Uterus (tissue), 3 donors: ENCODE measurements at regions not wholly inside any gene's neighbourhood (a gene's known extent, or its start where the extent isn't known, plus 50 kb on each side); places are given as distances from the start of the nearest gene placed in this dataset. TPM values are rescaled to one million over a fixed set of nuclear protein-coding genes. Genes with fewer than 3 reads are reported as not detected.

Source experiments
- DNase-seq, 2 donors: peaks; one replicate each; pipeline ENCODE4 v3.0.0-alpha.2; 2019 to 2020
- H3K27ac ChIP-seq, 2 donors: fragments of 200-600 bp; sonication (generic); 1 replicate in 1 of 2; 2 replicates in 1 of 2; pipeline ENCODE4 v1.5.1; 2016 to 2018
- H3K27me3 ChIP-seq, 2 donors: fragments of 200-600 bp; sonication (generic); one replicate each; pipeline ENCODE4 v1.5.1; 2018 to 2019; ENCODE audit warnings: control low read depth in 1 of 2
- H3K36me3 ChIP-seq, 2 donors: fragments of 200-600 bp; sonication (generic); one replicate each; pipeline ENCODE4 v1.5.1; 2019; ENCODE audit warnings: control low read depth in 1 of 2
- H3K4me1 ChIP-seq, 2 donors: fragments of 200-600 bp; sonication (generic); one replicate each; pipeline ENCODE4 v1.5.1; 2018 to 2019; ENCODE audit warnings: control low read depth in 1 of 2
- H3K4me3 ChIP-seq, 2 donors: fragments of 200-600 bp; sonication (generic); 1 replicate in 1 of 2; 2 replicates in 1 of 2; pipeline ENCODE4 v1.5.1; 2018 to 2019; ENCODE audit warnings: mild to moderate bottlenecking in 1 of 2
- H3K9me3 ChIP-seq, 2 donors: fragments of 200-600 bp; sonication (generic); one replicate each; pipeline ENCODE4 v1.5.1; 2019; ENCODE audit warnings: control low read depth in 1 of 2
- POLR2A ChIP-seq, 2 donors: fragments of 450-650 bp; IDR thresholded peaks; one replicate each; pipeline ENCODE4 v1.6.1; 2016; ENCODE audit warnings: antibody characterized with exemption in 2 of 2, mild to moderate bottlenecking in 1 of 2, moderate library complexity in 1 of 2
- intact Hi-C: fragments of 100-400 bp; cut with DNase I; formaldehyde crosslinking; loops from one replicate; pipeline ENCODE4 v1.15.1; 2023; ENCODE audit warnings: low total_unique reads
- small RNA-seq: library from RNA; depleted of rRNA; stranded (forward); fragments of <200 nt; gene quantifications from one replicate; pipeline ENCODE3, GENCODE V24; 2016
- TF ChIP-seq, protein P1 (sequence below), 4 experiments: fragments of 200-600 bp in 2 of 4; fragments of 450-650 bp in 2 of 4; sonication (generic) in 2 of 4; IDR thresholded peaks; one replicate each; pipeline ENCODE4 v1.5.1; 2016 to 2019; ENCODE audit warnings: antibody characterized with exemption in 4 of 4, mild to moderate bottlenecking in 2 of 4, moderate library complexity in 1 of 4
- donor health status: DM: yes; HTN: yes; CAD: no.

DNA sequence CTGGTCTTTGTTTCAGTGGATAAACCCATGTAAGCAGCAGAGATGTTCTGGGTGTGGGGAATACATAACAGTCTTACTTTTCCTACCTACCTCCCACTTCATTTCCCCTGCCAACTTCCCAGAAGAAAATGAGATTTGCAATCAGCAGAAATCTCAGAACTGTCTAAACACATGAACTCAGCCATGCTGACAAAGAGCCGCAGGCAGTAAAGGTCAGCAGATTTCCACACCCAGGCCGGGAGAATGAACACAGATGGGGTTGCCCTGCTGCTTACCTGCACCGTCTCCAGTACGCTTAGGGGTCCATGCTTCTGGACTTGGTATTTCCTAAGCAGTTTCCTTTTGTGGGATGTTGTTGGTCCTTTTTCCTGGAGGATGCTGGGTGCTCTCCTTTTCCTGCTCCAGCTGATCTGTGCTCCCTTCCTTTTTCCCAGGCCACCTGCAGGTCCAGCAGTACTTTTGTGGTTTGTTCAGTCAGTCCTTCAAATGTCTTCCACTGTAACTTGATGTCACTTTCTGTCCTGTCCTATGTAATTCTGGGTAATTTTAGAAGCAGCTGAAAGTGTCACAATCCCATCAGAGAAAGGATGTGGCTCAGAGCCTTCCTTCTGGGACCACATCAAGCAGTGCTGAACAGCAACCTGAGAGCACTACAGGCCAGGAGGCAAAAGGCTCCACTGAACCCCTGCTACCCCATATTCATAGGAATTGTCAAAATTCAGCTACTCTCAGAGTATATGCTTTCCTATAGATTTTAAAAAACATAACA lies 129.0 kb downstream of the CEP57L1 start:
- TF ChIP-seq, protein P1, sequence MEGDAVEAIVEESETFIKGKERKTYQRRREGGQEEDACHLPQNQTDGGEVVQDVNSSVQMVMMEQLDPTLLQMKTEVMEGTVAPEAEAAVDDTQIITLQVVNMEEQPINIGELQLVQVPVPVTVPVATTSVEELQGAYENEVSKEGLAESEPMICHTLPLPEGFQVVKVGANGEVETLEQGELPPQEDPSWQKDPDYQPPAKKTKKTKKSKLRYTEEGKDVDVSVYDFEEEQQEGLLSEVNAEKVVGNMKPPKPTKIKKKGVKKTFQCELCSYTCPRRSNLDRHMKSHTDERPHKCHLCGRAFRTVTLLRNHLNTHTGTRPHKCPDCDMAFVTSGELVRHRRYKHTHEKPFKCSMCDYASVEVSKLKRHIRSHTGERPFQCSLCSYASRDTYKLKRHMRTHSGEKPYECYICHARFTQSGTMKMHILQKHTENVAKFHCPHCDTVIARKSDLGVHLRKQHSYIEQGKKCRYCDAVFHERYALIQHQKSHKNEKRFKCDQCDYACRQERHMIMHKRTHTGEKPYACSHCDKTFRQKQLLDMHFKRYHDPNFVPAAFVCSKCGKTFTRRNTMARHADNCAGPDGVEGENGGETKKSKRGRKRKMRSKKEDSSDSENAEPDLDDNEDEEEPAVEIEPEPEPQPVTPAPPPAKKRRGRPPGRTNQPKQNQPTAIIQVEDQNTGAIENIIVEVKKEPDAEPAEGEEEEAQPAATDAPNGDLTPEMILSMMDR (IDR thresholded peaks at IDR 0.05): no peak
- no peak for TF ChIP-seq POLR2A (IDR thresholded peaks at IDR 0.05)
- Histone ChIP-seq H3K4me1 (no peaks in the 10 kb centered on the region), H3K4me3 (no peak overlapping the region), H3K27me3 (no peaks in the 10 kb centered on the region), H3K27ac (no peak overlapping the region), H3K9me3 (no peaks in the 10 kb centered on the region), H3K36me3 (no peaks in the 10 kb centered on the region)
- intact Hi-C loops: no loop called here
- DNase-seq: no peak

- no peaks in the 10 kb centered on the region for H3K36me3 ChIP-seq
- no peak overlapping the region for H3K4me3 ChIP-seq
- TF ChIP-seq, protein P1 (IDR thresholded peaks at IDR 0.05): no peak
- TF ChIP-seq POLR2A (IDR thresholded peaks at IDR 0.05): no peak
- no peaks in the 10 kb centered on the region for H3K4me1 ChIP-seq
- H3K27me3 ChIP-seq: no peaks in the 10 kb centered on the region
- H3K27ac ChIP-seq: no peak overlapping the region
- intact Hi-C loops: no loop called here
- no peaks in the 10 kb centered on the region for H3K9me3 ChIP-seq
- no peak for DNase-seq
These were observed 127.5 kb downstream of the CEP57L1 start for GRCh38 chr6:109222848-109223247.

GRCh38 chr6:109221543-109222195 lies 126.4 kb downstream of the CEP57L1 start:
- no peaks in the 10 kb centered on the region for H3K36me3 ChIP-seq
- no peaks in the 10 kb centered on the region for H3K9me3 ChIP-seq
- no peak overlapping the region for H3K27ac ChIP-seq
- DNase-seq: no peak
- no peaks in the 10 kb centered on the region for H3K27me3 ChIP-seq
- TF ChIP-seq, protein P1 (IDR thresholded peaks at IDR 0.05): no peak
- TF ChIP-seq POLR2A (IDR thresholded peaks at IDR 0.05): no peak
- no peaks in the 10 kb centered on the region for H3K4me1 ChIP-seq
- intact Hi-C loops: no loop called here
- no peak overlapping the region for H3K4me3 ChIP-seq

Small RNAs in the stretch of these regions (small RNA-seq; reads per million reads assigned to genes)
- not detected for gene AL359711.1
- not detected for gene RNY3P11
